ENCODE measurements at regions not wholly inside any gene's neighbourhood (a gene's known extent, or its start where the extent isn't known, plus 50 kb on each side); places are given as distances from the start of the nearest gene placed in this dataset.
A peak's percentile ranks its signal among the peaks of the same experiment; 100 is the strongest.

GRCh38 chr22:48894064-48894671 is 933.5 kb downstream of the BRD1 start:
- Histone ChIP-seq H3K4me3 (replicated peaks in 1 of 2; ENCODE audit: low read depth in 1 of 2, low read length in 2 of 2) (no peak overlapping the region), H3K9me2 (ENCODE audit: insufficient read depth) (no peaks in the 10 kb centered on the region), H3K9me3 (ENCODE audit: control insufficient read depth in 1 of 2, insufficient read depth in 1 of 2, low read depth in 1 of 2, low read length in 2 of 2) (no peaks in the 10 kb centered on the region), H3K79me2 (ENCODE audit: insufficient read depth, low read length) (no peaks in the 10 kb centered on the region), H3K9ac (ENCODE audit: low read length) (no peak overlapping the region), H3K4me1 (ENCODE audit: control insufficient read depth in 1 of 2, insufficient read depth in 2 of 2, low read length in 2 of 2) (no peaks in the 10 kb centered on the region), H3K27ac (ENCODE audit: low read depth, low read length) (no peak overlapping the region), H3K27me3 (ENCODE audit: insufficient read depth, low read length) (peaks cover 17% of the 10 kb centered on the region; the same call in 1 of the 2 replicates), H3K36me3 (ENCODE audit: control insufficient read depth in 1 of 2, insufficient read depth in 2 of 2, low read length in 2 of 2) (no peaks in the 10 kb centered on the region), H2AFZ (ENCODE audit: low read depth, low read length, poor library complexity, severe bottlenecking) (no peak overlapping the region), H4K20me1 (ENCODE audit: insufficient read depth) (no peaks in the 10 kb centered on the region), H3K4me2 (ENCODE audit: low read length) (no peak overlapping the region)
- POLR2A ChIA-PET = no interaction called here
- DNase-seq (ENCODE audit: low read depth, low spot score) = no peak
- BruUV-seq (replicated peaks) = no TSS peak
- intact Hi-C loops (cut with micrococcal nuclease) = no loop called here
- TF ChIP-seq ELF1 (IDR thresholded peaks at IDR 0.05; ENCODE audit: borderline replicate concordance, low read depth) (no peak), YY1 (IDR thresholded peaks at IDR 0.05; ENCODE audit: extremely low read depth, insufficient replicate concordance, low read depth, low read length) (no peak), CTCF (IDR thresholded peaks at IDR 0.05 in 2 of 3, conservative IDR thresholded peaks at IDR 0.05 in 1 of 3; ENCODE audit: borderline replicate concordance in 1 of 3, insufficient read depth in 1 of 3, low read depth in 2 of 3, low read length in 2 of 3) (peak in 2 of 3 experiments; percentile 46 to 50; a peak in 4 of 6 replicates)
- RAD21 ChIA-PET (ENCODE audit: low non-redundant PET in 1 of 2, low total read pairs in 2 of 2, uncharacterized antibody in 2 of 2, unreplicated experiment in 2 of 2) = no interaction called here
- peak; percentile 73 for ATAC-seq
- CTCF ChIA-PET = no interaction called here

GRCh38 chr22:48893288-48894063 is 934.2 kb downstream of the BRD1 start:
- Histone ChIP-seq H2AFZ (ENCODE audit: low read depth, low read length, poor library complexity, severe bottlenecking) (no peak overlapping the region), H3K27me3 (ENCODE audit: insufficient read depth, low read length) (peaks cover 17% of the 10 kb centered on the region; the same call in 1 of the 2 replicates), H3K9ac (ENCODE audit: low read length) (no peak overlapping the region), H3K4me2 (ENCODE audit: low read length) (no peak overlapping the region), H3K4me1 (ENCODE audit: control insufficient read depth in 1 of 2, insufficient read depth in 2 of 2, low read length in 2 of 2) (no peaks in the 10 kb centered on the region), H3K9me2 (ENCODE audit: insufficient read depth) (no peaks in the 10 kb centered on the region), H3K4me3 (replicated peaks in 1 of 2; ENCODE audit: low read depth in 1 of 2, low read length in 2 of 2) (no peak overlapping the region), H3K79me2 (ENCODE audit: insufficient read depth, low read length) (no peaks in the 10 kb centered on the region), H3K27ac (ENCODE audit: low read depth, low read length) (no peak overlapping the region), H3K36me3 (ENCODE audit: control insufficient read depth in 1 of 2, insufficient read depth in 2 of 2, low read length in 2 of 2) (no peaks in the 10 kb centered on the region), H4K20me1 (ENCODE audit: insufficient read depth) (no peaks in the 10 kb centered on the region), H3K9me3 (ENCODE audit: control insufficient read depth in 1 of 2, insufficient read depth in 1 of 2, low read depth in 1 of 2, low read length in 2 of 2) (no peaks in the 10 kb centered on the region)
- POLR2A ChIA-PET = no interaction called here
- no TSS peak for BruUV-seq (replicated peaks)
- intact Hi-C loops (cut with micrococcal nuclease) = no loop called here
- RAD21 ChIA-PET (ENCODE audit: low non-redundant PET in 1 of 2, low total read pairs in 2 of 2, uncharacterized antibody in 2 of 2, unreplicated experiment in 2 of 2) = no interaction called here
- ATAC-seq (no peak), DNase-seq (ENCODE audit: low read depth, low spot score) (no peak)
- CTCF ChIA-PET = no interaction called here
- no peak for TF ChIP-seq EZH2 (IDR thresholded peaks at IDR 0.05)
- no peak for TF ChIP-seq TCF7L2 (IDR thresholded peaks at IDR 0.05; ENCODE audit: borderline replicate concordance, extremely low read depth, insufficient read depth, insufficient read length)
- no peak for TF ChIP-seq CBX3 (IDR thresholded peaks at IDR 0.05; ENCODE audit: low read depth)
- TF ChIP-seq SRF (IDR thresholded peaks at IDR 0.05; ENCODE audit: low read depth) = no peak
- TF ChIP-seq POLR2AphosphoS5 (IDR thresholded peaks at IDR 0.05; ENCODE audit: low read depth, low read length) = no peak
- no peak for TF ChIP-seq CTCF (IDR thresholded peaks at IDR 0.05 in 2 of 3, conservative IDR thresholded peaks at IDR 0.05 in 1 of 3; ENCODE audit: borderline replicate concordance in 1 of 3, insufficient read depth in 1 of 3, low read depth in 2 of 3, low read length in 2 of 3)
- TF ChIP-seq CEBPB (IDR thresholded peaks at IDR 0.05; ENCODE audit: low read depth) = no peak
- no peak for TF ChIP-seq EGR1 (IDR thresholded peaks at IDR 0.05; ENCODE audit: low read depth)
- TF ChIP-seq, protein P1, sequence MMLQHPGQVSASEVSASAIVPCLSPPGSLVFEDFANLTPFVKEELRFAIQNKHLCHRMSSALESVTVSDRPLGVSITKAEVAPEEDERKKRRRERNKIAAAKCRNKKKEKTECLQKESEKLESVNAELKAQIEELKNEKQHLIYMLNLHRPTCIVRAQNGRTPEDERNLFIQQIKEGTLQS (IDR thresholded peaks at IDR 0.05) = no peak
